GM06990 (cell line): ENCODE measurements at regions not wholly inside any gene's neighbourhood (a gene's known extent, or its start where the extent isn't known, plus 50 kb on each side); places are given as distances from the start of the nearest gene placed in this dataset.

Experiments
- DNase-seq: peaks from one replicate; pipeline ENCODE4 v3.0.0-alpha.2; 2011; ENCODE audit not compliant: insufficient read length; ENCODE audit errors: extremely low read depth
- H3K27me3 ChIP-seq: replicated peaks from 2 replicates; pipeline ENCODE4 v1.6.0; 2011; ENCODE audit warnings: low read length; ENCODE audit not compliant: control insufficient read depth, insufficient read depth
- H3K36me3 ChIP-seq: 2 replicates; pipeline ENCODE4 v1.5.1; 2011; ENCODE audit warnings: low read length; ENCODE audit not compliant: control insufficient read depth, insufficient read depth
- H3K4me3 ChIP-seq: replicated peaks from 2 replicates; pipeline ENCODE4 v1.5.1; 2011; ENCODE audit warnings: low read depth, mild to moderate bottlenecking, control low read depth, low read length
- CTCF ChIP-seq: IDR thresholded peaks from 2 replicates; pipeline ENCODE4 v1.5.1; 2011; ENCODE audit warnings: low read length, control low read depth, mild to moderate bottlenecking, inconsistent platforms; ENCODE audit not compliant: insufficient read depth, poor library complexity, severe bottlenecking

GRCh38 chrX:38862100-38862499, 60.8 kb downstream of the MID1IP1 start:
- no peak overlapping the region for H3K4me3 ChIP-seq
- no peak for DNase-seq
- H3K27me3 ChIP-seq = no peaks in the 10 kb centered on the region
- TF ChIP-seq CTCF = no peak
- no peaks in the 10 kb centered on the region for H3K36me3 ChIP-seq

GRCh38 chrX:38864165-38864564, 62.9 kb downstream of the MID1IP1 start:
- no peak for TF ChIP-seq CTCF
- no peaks in the 10 kb centered on the region for H3K36me3 ChIP-seq
- DNase-seq = no peak
- no peaks in the 10 kb centered on the region for H3K27me3 ChIP-seq
- no peak overlapping the region for H3K4me3 ChIP-seq

GRCh38 chrX:38868321-38868720, 67.1 kb downstream of the MID1IP1 start:
- no peak overlapping the region for H3K4me3 ChIP-seq
- DNase-seq = no peak
- no peaks in the 10 kb centered on the region for H3K27me3 ChIP-seq
- no peak for TF ChIP-seq CTCF
- H3K36me3 ChIP-seq = no peaks in the 10 kb centered on the region

- Histone ChIP-seq H3K36me3 (no peaks in the 10 kb centered on the region), H3K27me3 (no peaks in the 10 kb centered on the region), H3K4me3 (no peak overlapping the region)
- TF ChIP-seq CTCF = no peak
- no peak for DNase-seq
Measured at GRCh38 chrX:38868941-38869401, 67.7 kb downstream of the MID1IP1 start.

- H3K27me3 ChIP-seq = no peaks in the 10 kb centered on the region
Measured at GRCh38 chrX:38870361-38870895, 69.2 kb downstream of the MID1IP1 start.

More at GRCh38 chrX:38870361-38870895, 69.2 kb downstream of the MID1IP1 start:
- Histone ChIP-seq H3K4me3 (no peak overlapping the region), H3K36me3 (no peaks in the 10 kb centered on the region)
- no peak for TF ChIP-seq CTCF
- no peak for DNase-seq
